HEK293 (cell line): ENCODE measurements at regions not wholly inside any gene's neighbourhood (a gene's known extent, or its start where the extent isn't known, plus 50 kb on each side); places are given as distances from the start of the nearest gene placed in this dataset.
A peak's percentile ranks its signal among the peaks of the same experiment; 100 is the strongest.

Experiments used
- KLF8 ChIP-seq: fragments of 450-650 bp; formaldehyde crosslinking; IDR thresholded peaks from 2 replicates; pipeline ENCODE4 v1.5.1; 2016; ENCODE audit warnings: missing biosample characterization, missing genetic modification characterization
- SP2 ChIP-seq: fragments of 450-650 bp; formaldehyde crosslinking; IDR thresholded peaks from 2 replicates; pipeline ENCODE4 v1.5.1; 2016; ENCODE audit warnings: missing biosample characterization, missing genetic modification characterization
- SP3 ChIP-seq: fragments of 450-650 bp; formaldehyde crosslinking; IDR thresholded peaks from 2 replicates; pipeline ENCODE4 v1.5.1; 2016; ENCODE audit warnings: missing biosample characterization, missing genetic modification characterization
- TRIM28 ChIP-seq: IDR thresholded peaks from 2 replicates; pipeline ENCODE4 v1.6.1; 2011; ENCODE audit warnings: low read length, control low read depth, borderline replicate concordance
- ZBTB44 ChIP-seq: fragments of 450-650 bp; IDR thresholded peaks from 2 replicates; pipeline ENCODE4 v1.5.1; 2018; ENCODE audit warnings: missing biosample characterization, mild to moderate bottlenecking, missing genetic modification characterization
- ZFP3 ChIP-seq: fragments of 450-650 bp; formaldehyde crosslinking; IDR thresholded peaks from 2 replicates; pipeline ENCODE4 v1.5.1; 2016; ENCODE audit warnings: low read depth, missing biosample characterization, missing genetic modification characterization
- ZFP69B ChIP-seq: fragments of 450-650 bp; formaldehyde crosslinking; IDR thresholded peaks from 2 replicates; pipeline ENCODE4 v1.5.1; 2016; ENCODE audit warnings: missing biosample characterization, missing genetic modification characterization
- ZIC2 ChIP-seq: fragments of 450-650 bp; formaldehyde crosslinking; IDR thresholded peaks from 2 replicates; pipeline ENCODE4 v1.5.1; 2016; ENCODE audit warnings: missing biosample characterization, missing genetic modification characterization
- ZNF114 ChIP-seq: fragments of 450-650 bp; formaldehyde crosslinking; IDR thresholded peaks from 2 replicates; pipeline ENCODE4 v1.5.0; 2017; ENCODE audit warnings: missing biosample characterization, missing genetic modification characterization
- ZNF2 ChIP-seq: fragments of 450-650 bp; formaldehyde crosslinking; IDR thresholded peaks from 2 replicates; pipeline ENCODE4 v1.5.1; 2016; ENCODE audit warnings: missing biosample characterization, missing genetic modification characterization
- ZNF292 ChIP-seq: fragments of 450-650 bp; formaldehyde crosslinking; IDR thresholded peaks from 2 replicates; pipeline ENCODE4 v1.5.1; 2016; ENCODE audit warnings: low read depth, missing biosample characterization, missing genetic modification characterization, borderline replicate concordance
- ZNF302 ChIP-seq: fragments of 450-650 bp; formaldehyde crosslinking; IDR thresholded peaks from 2 replicates; pipeline ENCODE4 v1.5.1; 2016; ENCODE audit warnings: missing biosample characterization, missing genetic modification characterization, low read depth
- ZNF354C ChIP-seq: fragments of 450-650 bp; formaldehyde crosslinking; IDR thresholded peaks from 2 replicates; pipeline ENCODE4 v1.5.1; 2016; ENCODE audit warnings: missing biosample characterization, missing genetic modification characterization, low read depth, borderline replicate concordance
- ZNF394 ChIP-seq: fragments of 450-650 bp; formaldehyde crosslinking; IDR thresholded peaks from 2 replicates; pipeline ENCODE4 v1.5.1; 2016; ENCODE audit warnings: missing biosample characterization, missing genetic modification characterization, mild to moderate bottlenecking, moderate library complexity, borderline replicate concordance
- ZNF404 ChIP-seq: fragments of 450-650 bp; formaldehyde crosslinking; IDR thresholded peaks from 2 replicates; pipeline ENCODE4 v1.5.1; 2017; ENCODE audit warnings: missing biosample characterization, missing genetic modification characterization
- ZNF423 ChIP-seq: fragments of 450-650 bp; formaldehyde crosslinking; IDR thresholded peaks from 2 replicates; pipeline ENCODE4 v1.5.1; 2016; ENCODE audit warnings: missing biosample characterization, missing genetic modification characterization
- ZNF426 ChIP-seq: fragments of 450-650 bp; formaldehyde crosslinking; IDR thresholded peaks from 2 replicates; pipeline ENCODE4 v1.5.1; 2017; ENCODE audit warnings: missing biosample characterization, missing genetic modification characterization, mild to moderate bottlenecking, inconsistent platforms, moderate library complexity
- ZNF433 ChIP-seq: fragments of 450-650 bp; formaldehyde crosslinking; IDR thresholded peaks from 2 replicates; pipeline ENCODE4 v1.5.1; 2016; ENCODE audit warnings: missing biosample characterization, missing genetic modification characterization, low read depth
- ZNF549 ChIP-seq: fragments of 450-650 bp; IDR thresholded peaks from 2 replicates; pipeline ENCODE4 v1.5.1; 2018; ENCODE audit warnings: missing biosample characterization, missing genetic modification characterization, mild to moderate bottlenecking, inconsistent platforms, moderate library complexity
- ZNF600 ChIP-seq: fragments of 450-650 bp; formaldehyde crosslinking; IDR thresholded peaks from 2 replicates; pipeline ENCODE4 v1.5.1; 2016; ENCODE audit warnings: missing biosample characterization, missing genetic modification characterization
- ZNF654 ChIP-seq: fragments of 450-650 bp; formaldehyde crosslinking; IDR thresholded peaks from 2 replicates; pipeline ENCODE4 v1.5.1; 2016; ENCODE audit warnings: low read depth, missing biosample characterization, missing genetic modification characterization
- ZNF785 ChIP-seq: fragments of 450-650 bp; formaldehyde crosslinking; IDR thresholded peaks from 2 replicates; pipeline ENCODE4 v1.5.1; 2016; ENCODE audit warnings: missing biosample characterization, missing genetic modification characterization
- TF ChIP-seq, protein P1 (sequence below): fragments of 450-650 bp; formaldehyde crosslinking; IDR thresholded peaks from 2 replicates; pipeline ENCODE4 v1.5.1; 2016; ENCODE audit warnings: missing biosample characterization, missing genetic modification characterization
- TF ChIP-seq, protein P2 (sequence below): fragments of 450-650 bp; formaldehyde crosslinking; IDR thresholded peaks from 2 replicates; pipeline ENCODE4 v1.5.1; 2016; ENCODE audit warnings: missing biosample characterization, missing genetic modification characterization, low read depth
- TF ChIP-seq, protein P3 (sequence below): fragments of 450-650 bp; formaldehyde crosslinking; IDR thresholded peaks from 2 replicates; pipeline ENCODE4 v1.5.1; 2016; ENCODE audit warnings: missing biosample characterization, missing genetic modification characterization
- TF ChIP-seq, protein P4 (sequence below): fragments of 450-650 bp; formaldehyde crosslinking; IDR thresholded peaks from 2 replicates; pipeline ENCODE4 v1.5.1; 2017; ENCODE audit warnings: missing biosample characterization, missing genetic modification characterization
- TF ChIP-seq, protein P5 (sequence below): fragments of 450-650 bp; formaldehyde crosslinking; conservative IDR thresholded peaks from 2 replicates; pipeline ENCODE4 v1.5.1; 2016; ENCODE audit warnings: low read depth, missing biosample characterization, missing genetic modification characterization

GRCh38 chr16:80265624-80266306 lies 275.0 kb upstream of the DYNLRB2 start (continued):
- TF ChIP-seq, protein P1, sequence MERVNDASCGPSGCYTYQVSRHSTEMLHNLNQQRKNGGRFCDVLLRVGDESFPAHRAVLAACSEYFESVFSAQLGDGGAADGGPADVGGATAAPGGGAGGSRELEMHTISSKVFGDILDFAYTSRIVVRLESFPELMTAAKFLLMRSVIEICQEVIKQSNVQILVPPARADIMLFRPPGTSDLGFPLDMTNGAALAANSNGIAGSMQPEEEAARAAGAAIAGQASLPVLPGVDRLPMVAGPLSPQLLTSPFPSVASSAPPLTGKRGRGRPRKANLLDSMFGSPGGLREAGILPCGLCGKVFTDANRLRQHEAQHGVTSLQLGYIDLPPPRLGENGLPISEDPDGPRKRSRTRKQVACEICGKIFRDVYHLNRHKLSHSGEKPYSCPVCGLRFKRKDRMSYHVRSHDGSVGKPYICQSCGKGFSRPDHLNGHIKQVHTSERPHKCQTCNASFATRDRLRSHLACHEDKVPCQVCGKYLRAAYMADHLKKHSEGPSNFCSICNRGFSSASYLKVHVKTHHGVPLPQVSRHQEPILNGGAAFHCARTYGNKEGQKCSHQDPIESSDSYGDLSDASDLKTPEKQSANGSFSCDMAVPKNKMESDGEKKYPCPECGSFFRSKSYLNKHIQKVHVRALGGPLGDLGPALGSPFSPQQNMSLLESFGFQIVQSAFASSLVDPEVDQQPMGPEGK (tag by site-specific recombination): peak; percentile 46
- TF ChIP-seq SP3 (tag by site-specific recombination): no peak; the same call in 1 of the 2 replicates
- TF ChIP-seq, protein P2, sequence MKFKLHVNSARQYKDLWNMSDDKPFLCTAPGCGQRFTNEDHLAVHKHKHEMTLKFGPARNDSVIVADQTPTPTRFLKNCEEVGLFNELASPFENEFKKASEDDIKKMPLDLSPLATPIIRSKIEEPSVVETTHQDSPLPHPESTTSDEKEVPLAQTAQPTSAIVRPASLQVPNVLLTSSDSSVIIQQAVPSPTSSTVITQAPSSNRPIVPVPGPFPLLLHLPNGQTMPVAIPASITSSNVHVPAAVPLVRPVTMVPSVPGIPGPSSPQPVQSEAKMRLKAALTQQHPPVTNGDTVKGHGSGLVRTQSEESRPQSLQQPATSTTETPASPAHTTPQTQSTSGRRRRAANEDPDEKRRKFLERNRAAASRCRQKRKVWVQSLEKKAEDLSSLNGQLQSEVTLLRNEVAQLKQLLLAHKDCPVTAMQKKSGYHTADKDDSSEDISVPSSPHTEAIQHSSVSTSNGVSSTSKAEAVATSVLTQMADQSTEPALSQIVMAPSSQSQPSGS (tag by site-specific recombination): peak; percentile 95
- TF ChIP-seq, protein P3, sequence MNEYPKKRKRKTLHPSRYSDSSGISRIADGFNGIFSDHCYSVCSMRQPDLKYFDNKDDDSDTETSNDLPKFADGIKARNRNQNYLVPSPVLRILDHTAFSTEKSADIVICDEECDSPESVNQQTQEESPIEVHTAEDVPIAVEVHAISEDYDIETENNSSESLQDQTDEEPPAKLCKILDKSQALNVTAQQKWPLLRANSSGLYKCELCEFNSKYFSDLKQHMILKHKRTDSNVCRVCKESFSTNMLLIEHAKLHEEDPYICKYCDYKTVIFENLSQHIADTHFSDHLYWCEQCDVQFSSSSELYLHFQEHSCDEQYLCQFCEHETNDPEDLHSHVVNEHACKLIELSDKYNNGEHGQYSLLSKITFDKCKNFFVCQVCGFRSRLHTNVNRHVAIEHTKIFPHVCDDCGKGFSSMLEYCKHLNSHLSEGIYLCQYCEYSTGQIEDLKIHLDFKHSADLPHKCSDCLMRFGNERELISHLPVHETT (tag by site-specific recombination): peak; percentile 45
- TF ChIP-seq ZNF433: no peak
- peak; percentile 29; the same call in 1 of the 2 replicates for TF ChIP-seq ZNF549 (tag by site-specific recombination)
- TF ChIP-seq ZBTB44 (tag by site-specific recombination): peak; percentile 81
- TF ChIP-seq ZNF354C (tag by site-specific recombination): no peak
- TF ChIP-seq ZNF426: no peak
- no peak for TF ChIP-seq ZNF785 (tag by site-specific recombination)
- no peak for TF ChIP-seq ZNF292 (tag by site-specific recombination)
- TF ChIP-seq ZNF600: peak; percentile 67
- no peak for TF ChIP-seq ZNF404 (tag by site-specific recombination)
- TF ChIP-seq ZNF2 (tag by site-specific recombination): peak; percentile 57; the same call in 1 of the 2 replicates
- peak; percentile 74 for TF ChIP-seq KLF8 (tag by site-specific recombination)
- peak; percentile 71 for TF ChIP-seq ZNF394 (tag by site-specific recombination)
- TF ChIP-seq ZNF423 (tag by site-specific recombination): no peak
- TF ChIP-seq ZNF302 (tag by site-specific recombination): 0 out of 2 replicates have a peak, but pooled peaks have one; percentile 37
- TF ChIP-seq, protein P4, sequence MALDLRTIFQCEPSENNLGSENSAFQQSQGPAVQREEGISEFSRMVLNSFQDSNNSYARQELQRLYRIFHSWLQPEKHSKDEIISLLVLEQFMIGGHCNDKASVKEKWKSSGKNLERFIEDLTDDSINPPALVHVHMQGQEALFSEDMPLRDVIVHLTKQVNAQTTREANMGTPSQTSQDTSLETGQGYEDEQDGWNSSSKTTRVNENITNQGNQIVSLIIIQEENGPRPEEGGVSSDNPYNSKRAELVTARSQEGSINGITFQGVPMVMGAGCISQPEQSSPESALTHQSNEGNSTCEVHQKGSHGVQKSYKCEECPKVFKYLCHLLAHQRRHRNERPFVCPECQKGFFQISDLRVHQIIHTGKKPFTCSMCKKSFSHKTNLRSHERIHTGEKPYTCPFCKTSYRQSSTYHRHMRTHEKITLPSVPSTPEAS (tag by site-specific recombination): 0 out of 2 replicates have a peak, but pooled peaks have one; percentile 38
- no peak for TF ChIP-seq SP2 (tag by site-specific recombination)
- TF ChIP-seq TRIM28: peak; percentile 83; the same call in 1 of the 2 replicates
- no peak for TF ChIP-seq ZNF114 (tag by site-specific recombination)
- peak; percentile 54; the same call in 1 of the 2 replicates for TF ChIP-seq ZFP3 (tag by site-specific recombination)
- TF ChIP-seq, protein P5, sequence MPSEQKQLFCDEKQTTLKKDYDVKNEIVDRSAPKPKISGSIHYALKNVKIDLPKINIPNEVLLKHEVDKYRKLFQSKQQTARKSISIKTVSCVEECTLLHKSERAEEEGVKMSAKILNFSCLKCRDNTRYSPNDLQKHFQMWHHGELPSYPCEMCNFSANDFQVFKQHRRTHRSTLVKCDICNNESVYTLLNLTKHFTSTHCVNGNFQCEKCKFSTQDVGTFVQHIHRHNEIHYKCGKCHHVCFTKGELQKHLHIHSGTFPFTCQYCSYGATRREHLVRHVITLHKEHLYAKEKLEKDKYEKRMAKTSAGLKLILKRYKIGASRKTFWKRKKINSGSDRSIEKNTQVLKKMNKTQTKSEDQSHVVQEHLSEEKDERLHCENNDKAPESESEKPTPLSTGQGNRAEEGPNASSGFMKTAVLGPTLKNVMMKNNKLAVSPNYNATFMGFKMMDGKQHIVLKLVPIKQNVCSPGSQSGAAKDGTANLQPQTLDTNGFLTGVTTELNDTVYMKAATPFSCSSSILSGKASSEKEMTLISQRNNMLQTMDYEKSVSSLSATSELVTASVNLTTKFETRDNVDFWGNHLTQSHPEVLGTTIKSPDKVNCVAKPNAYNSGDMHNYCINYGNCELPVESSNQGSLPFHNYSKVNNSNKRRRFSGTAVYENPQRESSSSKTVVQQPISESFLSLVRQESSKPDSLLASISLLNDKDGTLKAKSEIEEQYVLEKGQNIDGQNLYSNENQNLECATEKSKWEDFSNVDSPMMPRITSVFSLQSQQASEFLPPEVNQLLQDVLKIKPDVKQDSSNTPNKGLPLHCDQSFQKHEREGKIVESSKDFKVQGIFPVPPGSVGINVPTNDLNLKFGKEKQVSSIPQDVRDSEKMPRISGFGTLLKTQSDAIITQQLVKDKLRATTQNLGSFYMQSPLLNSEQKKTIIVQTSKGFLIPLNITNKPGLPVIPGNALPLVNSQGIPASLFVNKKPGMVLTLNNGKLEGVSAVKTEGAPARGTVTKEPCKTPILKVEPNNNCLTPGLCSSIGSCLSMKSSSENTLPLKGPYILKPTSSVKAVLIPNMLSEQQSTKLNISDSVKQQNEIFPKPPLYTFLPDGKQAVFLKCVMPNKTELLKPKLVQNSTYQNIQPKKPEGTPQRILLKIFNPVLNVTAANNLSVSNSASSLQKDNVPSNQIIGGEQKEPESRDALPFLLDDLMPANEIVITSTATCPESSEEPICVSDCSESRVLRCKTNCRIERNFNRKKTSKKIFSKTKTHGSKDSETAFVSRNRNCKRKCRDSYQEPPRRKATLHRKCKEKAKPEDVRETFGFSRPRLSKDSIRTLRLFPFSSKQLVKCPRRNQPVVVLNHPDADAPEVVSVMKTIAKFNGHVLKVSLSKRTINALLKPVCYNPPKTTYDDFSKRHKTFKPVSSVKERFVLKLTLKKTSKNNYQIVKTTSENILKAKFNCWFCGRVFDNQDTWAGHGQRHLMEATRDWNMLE (tag by site-specific recombination): peak; percentile 75
- 0 out of 2 replicates have a peak, but pooled peaks have one; percentile 10 for TF ChIP-seq ZNF654
- TF ChIP-seq ZFP69B: peak; percentile 62; the same call in 1 of the 2 replicates
- TF ChIP-seq ZIC2: no peak
